NCI-H1105 treated with DMSO at 0.1 percent for 48 hours (cell line): ENCODE measurements at regions not wholly inside any gene's neighbourhood (a gene's known extent, or its start where the extent isn't known, plus 50 kb on each side); places are given as distances from the start of the nearest gene placed in this dataset.

Experiments used
- DNase-seq: peaks from one replicate; lab custom pipeline; 2025; lab: John Stamatoyannopoulos, UW

- DNase-seq: no peak
These were observed 451.5 kb upstream of the SORCS1 start for GRCh38 chr10:107616031-107616430.

GRCh38 chr10:107614939-107615685, 450.6 kb upstream of the SORCS1 start:
- no peak for DNase-seq

GRCh38 chr10:107611115-107611514, 446.6 kb upstream of the SORCS1 start:
- no peak for DNase-seq

- DNase-seq: no peak
These were observed 424.6 kb upstream of the SORCS1 start for GRCh38 chr10:107589081-107589480.

- DNase-seq: no peak
These were observed 421.1 kb upstream of the SORCS1 start for GRCh38 chr10:107585630-107586029.

- DNase-seq: no peak
These were observed 419.5 kb upstream of the SORCS1 start for GRCh38 chr10:107583974-107584373.

GRCh38 chr10:107579970-107580369, 415.5 kb upstream of the SORCS1 start:
- DNase-seq: no peak

- no peak for DNase-seq
These were observed 412.7 kb upstream of the SORCS1 start for GRCh38 chr10:107577221-107577620.

- DNase-seq: no peak
These were observed 412.2 kb upstream of the SORCS1 start for GRCh38 chr10:107576746-107577145.

- DNase-seq: no peak
These were observed 400.5 kb upstream of the SORCS1 start for GRCh38 chr10:107565014-107565413.

- no peak for DNase-seq
These were observed 396.7 kb upstream of the SORCS1 start for GRCh38 chr10:107561136-107561650.

- DNase-seq: no peak
These were observed 393.4 kb upstream of the SORCS1 start for GRCh38 chr10:107557916-107558315.

GRCh38 chr10:107554333-107554732, 389.8 kb upstream of the SORCS1 start:
- DNase-seq: no peak

GRCh38 chr10:107553470-107553869, 389.0 kb upstream of the SORCS1 start:
- DNase-seq: no peak

- DNase-seq: no peak
These were observed 388.5 kb upstream of the SORCS1 start for GRCh38 chr10:107552963-107553362.

GRCh38 chr10:107548301-107548700, 383.8 kb upstream of the SORCS1 start:
- DNase-seq: no peak

GRCh38 chr10:107546986-107547385, 382.5 kb upstream of the SORCS1 start:
- DNase-seq: no peak

GRCh38 chr10:107546284-107546683, 381.8 kb upstream of the SORCS1 start:
- no peak for DNase-seq

GRCh38 chr10:107545717-107546116, 381.2 kb upstream of the SORCS1 start:
- no peak for DNase-seq

- DNase-seq: no peak
These were observed 380.4 kb upstream of the SORCS1 start for GRCh38 chr10:107544706-107545520.

- DNase-seq: no peak
These were observed 378.1 kb upstream of the SORCS1 start for GRCh38 chr10:107542607-107543006.

GRCh38 chr10:107542016-107542415, 377.5 kb upstream of the SORCS1 start:
- DNase-seq: no peak

- DNase-seq: no peak
These were observed 376.5 kb upstream of the SORCS1 start for GRCh38 chr10:107540981-107541380.
